Prostate gland (tissue), 2 donors: ENCODE measurements at regions not wholly inside any gene's neighbourhood (a gene's known extent, or its start where the extent isn't known, plus 50 kb on each side); places are given as distances from the start of the nearest gene placed in this dataset.
"Not testable (repeated sequence)": the region's sequence is repeated elsewhere in the genome, so short reads cannot be mapped to it uniquely, and the experiment has no call there.

Source experiments
- POLR2A ChIP-seq: fragments of 450-650 bp; IDR thresholded peaks from one replicate; pipeline ENCODE4 v1.6.1; 2016; ENCODE audit warnings: antibody characterized with exemption, mild to moderate bottlenecking
- POLR2AphosphoS5 ChIP-seq: sonication (generic); formaldehyde crosslinking; IDR thresholded peaks from one replicate; pipeline ENCODE4 v1.6.1; 2017; ENCODE audit warnings: antibody characterized with exemption
- TF ChIP-seq, protein P1 (sequence below), 4 experiments: fragments of 200-600 bp in 2 of 4; fragments of 450-650 bp in 2 of 4; sonication (generic) in 2 of 4; IDR thresholded peaks; 1 replicate in 3 of 4; 2 replicates in 1 of 4; pipeline ENCODE4 v1.5.1; 2016 to 2019; ENCODE audit warnings: antibody characterized with exemption in 4 of 4, mild to moderate bottlenecking in 2 of 4, moderate library complexity in 2 of 4

DNA sequence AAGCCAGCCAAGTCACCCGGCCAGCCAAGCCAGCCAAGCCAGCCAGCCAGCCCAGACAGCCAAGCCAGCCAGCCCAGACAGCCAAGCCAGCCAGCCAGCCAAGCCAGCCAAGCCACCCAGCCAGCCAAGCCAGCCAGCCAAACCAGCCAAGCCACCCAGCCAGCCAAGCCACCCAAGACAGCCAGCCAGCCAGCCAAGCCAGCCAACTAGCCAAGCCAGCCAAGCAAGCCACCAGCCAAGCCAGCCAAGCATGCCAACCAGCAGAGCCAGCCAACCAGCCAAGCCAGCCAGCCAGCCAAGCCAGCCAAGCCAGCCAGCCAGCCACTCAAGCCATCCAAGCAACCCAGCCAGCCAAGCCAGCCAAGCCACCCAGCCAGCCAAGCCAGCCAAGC is 323.1 kb upstream of the PLGLB2 start:
- TF ChIP-seq, protein P1, sequence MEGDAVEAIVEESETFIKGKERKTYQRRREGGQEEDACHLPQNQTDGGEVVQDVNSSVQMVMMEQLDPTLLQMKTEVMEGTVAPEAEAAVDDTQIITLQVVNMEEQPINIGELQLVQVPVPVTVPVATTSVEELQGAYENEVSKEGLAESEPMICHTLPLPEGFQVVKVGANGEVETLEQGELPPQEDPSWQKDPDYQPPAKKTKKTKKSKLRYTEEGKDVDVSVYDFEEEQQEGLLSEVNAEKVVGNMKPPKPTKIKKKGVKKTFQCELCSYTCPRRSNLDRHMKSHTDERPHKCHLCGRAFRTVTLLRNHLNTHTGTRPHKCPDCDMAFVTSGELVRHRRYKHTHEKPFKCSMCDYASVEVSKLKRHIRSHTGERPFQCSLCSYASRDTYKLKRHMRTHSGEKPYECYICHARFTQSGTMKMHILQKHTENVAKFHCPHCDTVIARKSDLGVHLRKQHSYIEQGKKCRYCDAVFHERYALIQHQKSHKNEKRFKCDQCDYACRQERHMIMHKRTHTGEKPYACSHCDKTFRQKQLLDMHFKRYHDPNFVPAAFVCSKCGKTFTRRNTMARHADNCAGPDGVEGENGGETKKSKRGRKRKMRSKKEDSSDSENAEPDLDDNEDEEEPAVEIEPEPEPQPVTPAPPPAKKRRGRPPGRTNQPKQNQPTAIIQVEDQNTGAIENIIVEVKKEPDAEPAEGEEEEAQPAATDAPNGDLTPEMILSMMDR (IDR thresholded peaks at IDR 0.05) = not testable (repeated sequence)
- TF ChIP-seq POLR2A, POLR2AphosphoS5: not testable (repeated sequence)
